ENCODE measurements at regions not wholly inside any gene's neighbourhood (a gene's known extent, or its start where the extent isn't known, plus 50 kb on each side); places are given as distances from the start of the nearest gene placed in this dataset.

DNA sequence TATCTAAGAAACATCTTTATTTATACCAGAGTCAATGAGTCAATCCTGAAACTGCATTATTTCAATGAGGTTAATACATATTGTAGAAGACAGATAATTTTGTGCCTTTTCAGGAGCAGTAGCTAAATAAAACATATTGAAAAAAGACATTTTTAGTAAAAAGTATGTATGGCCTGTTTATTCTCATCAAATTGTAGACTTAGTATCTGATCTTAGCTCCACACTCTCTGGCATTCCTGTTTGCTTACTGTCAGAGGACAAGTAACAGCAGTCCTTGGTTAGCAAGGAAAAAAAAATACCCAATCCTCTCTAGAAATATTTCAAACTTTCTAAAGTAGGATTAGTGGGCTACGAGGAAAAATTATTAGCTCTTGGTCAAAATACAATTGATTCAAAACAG lies 50.5 kb upstream of the GUCY1A1 start:
- no peak for DNase-seq (ENCODE audit: low read depth)

DNA sequence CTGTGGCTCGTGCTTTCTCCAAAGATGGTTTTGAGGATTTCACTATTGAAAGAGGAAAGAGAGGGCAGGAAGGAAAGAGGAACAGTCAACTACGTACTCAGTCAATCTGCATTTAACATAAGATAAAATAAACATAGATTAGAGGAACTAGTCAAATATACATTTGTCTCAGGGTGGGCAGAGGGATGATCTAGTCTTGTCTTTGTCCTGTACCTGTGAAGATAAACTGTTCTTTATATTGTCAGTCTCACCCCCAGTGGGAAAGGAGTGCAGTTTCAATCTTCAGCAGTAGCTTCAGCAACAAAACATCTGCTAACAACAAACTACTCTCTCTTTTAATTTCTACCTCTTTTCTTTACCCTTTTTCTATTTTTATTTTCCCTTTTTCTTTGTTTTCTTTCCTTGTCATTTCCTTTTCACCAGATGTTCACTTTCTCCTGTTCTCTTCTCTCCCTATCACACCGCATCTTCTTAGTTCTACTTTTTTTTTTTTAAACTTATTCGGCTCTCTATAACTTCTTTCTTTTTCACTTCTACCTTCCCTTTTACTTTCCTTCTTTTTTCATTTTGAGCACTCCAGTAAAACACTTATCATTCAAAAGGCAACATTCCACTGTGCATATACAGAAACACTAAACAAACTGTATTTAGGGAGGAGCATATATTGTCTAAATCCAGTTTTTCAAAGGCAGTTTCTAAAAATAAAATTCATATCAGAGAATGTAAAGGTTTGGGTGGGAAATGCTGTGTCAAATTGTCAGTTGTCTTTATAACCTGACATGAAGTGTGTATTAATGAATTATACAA lies 51.4 kb upstream of the GUCY1A1 start:
- no peak for DNase-seq (ENCODE audit: low read depth)

DNA sequence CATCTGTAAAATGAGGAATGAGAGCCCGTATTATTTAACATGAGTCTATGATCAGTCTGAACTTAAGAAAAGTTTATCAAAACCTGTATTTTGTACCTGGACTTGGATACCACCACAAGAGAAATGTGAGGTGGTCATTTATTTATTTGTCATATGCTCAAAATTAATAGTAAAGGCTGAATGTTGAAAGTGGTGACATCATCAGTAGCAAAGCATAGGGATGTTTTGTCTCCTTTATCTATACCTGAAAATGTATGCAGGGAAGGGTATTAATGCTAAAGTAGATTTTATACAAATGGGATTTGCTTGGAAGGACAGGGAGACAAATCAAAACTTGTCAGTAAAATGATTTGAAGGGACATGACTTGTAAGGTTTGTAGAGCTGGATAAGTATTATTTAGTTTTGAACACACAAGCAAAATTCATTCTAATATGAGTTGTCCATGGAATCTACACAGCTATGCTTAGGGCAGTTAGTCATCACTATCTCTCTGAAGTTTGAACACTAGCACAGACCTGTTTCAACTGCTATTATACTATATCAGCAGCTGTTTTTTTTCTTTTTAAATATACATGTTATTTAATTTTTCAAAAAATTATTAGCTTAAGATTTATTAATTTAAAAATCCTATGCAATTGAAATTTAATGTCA lies 52.4 kb upstream of the GUCY1A1 start:
- DNase-seq (ENCODE audit: low read depth) = no peak

DNA sequence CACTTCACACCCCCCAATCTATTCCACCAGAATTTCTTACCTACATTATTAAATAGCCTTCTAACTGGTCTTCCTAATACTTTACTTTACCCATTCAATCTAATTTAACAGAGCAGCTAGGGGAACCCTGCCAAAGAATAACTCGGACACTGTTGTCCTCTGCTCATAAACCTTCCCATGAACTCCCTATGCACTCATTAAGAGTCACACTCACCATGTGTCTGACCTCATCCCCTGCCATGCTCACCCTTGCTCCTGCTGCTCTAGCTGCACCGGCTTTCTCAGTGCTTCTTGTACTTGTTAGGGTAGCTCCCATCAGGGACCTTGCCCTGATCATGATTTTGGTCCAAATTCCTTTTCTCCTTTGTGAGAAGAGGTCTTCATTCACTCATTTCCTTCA lies 54.6 kb upstream of the GUCY1A1 start:
- DNase-seq (ENCODE audit: low read depth) = no peak

DNA sequence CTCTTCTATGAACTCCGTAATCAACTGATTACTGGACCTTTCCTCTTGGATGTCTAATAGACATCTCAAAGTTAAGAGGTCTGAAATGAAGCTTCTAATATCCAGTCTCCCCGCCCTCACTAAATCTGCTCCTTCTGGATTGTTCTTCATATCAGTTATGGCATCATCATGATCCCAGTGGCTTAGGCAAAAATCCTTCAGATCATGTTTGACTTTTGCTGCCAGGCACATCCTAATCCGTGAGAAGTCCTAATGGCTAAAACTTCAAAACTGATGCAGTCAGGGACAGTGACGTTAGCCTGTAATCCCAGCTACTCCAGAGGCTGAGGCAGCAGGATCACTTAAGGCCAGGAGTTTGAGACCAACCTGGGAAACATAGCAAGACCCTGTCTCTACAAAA lies 55.1 kb upstream of the GUCY1A1 start:
- DNase-seq (ENCODE audit: low read depth) = no peak

DNA sequence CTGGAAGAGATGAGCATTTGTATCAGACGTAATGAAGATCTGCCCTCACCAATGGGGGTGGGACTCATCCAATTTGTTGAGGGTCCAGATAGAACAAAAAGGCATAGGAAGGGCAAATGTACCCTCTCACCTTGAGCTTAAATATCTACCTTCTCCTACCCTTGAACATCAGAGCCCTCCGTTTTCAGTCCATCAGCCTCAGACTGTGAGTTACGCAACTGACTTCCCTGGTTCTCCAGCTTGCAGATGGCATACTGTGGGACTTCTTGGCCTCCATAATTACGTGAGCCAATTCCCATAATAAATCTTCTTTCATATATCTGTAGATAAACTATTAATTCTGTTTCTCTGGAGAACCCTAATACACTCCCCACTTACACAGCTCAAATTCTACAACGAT lies 56.5 kb upstream of the GUCY1A1 start:
- no peak for DNase-seq (ENCODE audit: low read depth)

DNA sequence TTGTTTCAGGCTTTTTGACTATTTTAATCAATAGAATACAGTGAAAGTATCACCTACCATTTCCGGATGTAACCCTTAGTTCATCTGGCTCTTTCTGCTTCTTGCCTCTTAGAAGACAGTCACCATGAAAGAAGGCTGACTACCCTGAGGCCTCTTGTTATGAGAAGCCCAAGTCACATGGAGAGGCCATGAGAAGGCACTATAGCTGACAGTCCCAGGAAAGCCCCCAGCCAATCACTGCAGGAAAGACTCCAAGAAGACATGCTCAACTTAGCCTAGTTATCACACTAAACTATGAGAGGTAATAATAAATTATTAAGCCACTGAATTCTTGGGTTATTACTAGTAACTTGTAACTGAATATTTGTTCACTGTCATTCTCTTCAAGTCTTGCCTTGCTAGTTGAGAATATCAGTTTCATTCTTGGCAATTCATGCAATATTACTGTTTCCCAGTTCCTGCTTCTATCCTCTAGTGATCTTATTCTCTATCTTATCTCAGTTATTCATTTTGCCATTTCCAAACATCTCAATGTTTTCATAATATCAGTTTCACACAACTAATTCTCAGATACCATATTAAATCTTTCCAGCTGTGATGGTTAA lies 57.1 kb upstream of the GUCY1A1 start:
- no peak for DNase-seq (ENCODE audit: low read depth)

DNA sequence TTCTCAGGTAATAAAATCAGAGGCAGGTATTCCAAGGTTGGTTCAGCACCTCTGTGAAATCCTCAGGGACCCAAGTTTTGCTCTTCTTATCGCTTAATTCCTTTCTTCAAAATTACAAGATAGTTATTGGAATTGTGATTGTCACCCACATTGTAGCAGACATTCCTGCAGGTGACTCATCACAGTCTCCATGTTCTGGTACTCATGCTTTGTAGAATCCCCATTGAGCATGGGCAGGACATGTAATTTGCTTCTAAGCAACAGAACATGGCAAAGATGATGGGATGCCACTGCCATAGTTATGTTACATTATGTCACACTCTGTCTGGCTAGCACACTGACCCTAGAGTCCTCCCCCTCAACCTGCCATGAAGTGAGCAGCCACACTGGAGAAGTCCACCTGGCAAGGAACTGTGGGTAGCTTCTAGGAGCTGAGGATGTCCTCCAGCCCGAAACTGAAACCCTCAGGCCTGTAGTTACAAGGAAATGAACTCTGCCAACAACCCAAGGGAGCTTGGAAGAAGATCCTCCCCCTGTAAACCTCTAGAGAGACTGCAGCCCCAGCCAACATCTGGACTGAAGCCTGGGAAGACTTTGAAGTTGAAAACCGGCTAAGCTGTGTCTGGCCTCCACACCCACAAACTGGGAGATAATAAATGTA lies 58.3 kb upstream of the GUCY1A1 start:
- no peak for DNase-seq (ENCODE audit: low read depth)

DNA sequence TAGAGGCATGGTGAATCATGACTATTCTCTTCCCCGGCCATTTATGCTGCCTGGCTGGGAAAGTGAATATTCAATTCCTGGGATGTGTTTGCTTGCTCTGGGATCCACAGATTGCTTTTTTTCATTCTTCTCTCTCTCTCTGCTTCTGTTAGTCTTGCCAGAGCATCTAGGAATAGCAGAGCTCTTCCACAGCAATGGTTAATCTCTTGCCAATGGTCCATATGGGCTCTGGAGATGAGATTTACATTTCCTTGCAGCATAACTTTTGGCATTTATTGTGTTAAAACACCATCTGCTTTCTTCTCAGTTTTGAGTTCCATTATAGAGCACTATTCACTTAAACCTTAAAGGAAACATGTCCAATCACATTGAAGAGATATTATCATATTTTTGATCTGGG lies 59.2 kb upstream of the GUCY1A1 start:
- no peak for DNase-seq (ENCODE audit: low read depth)

DNA sequence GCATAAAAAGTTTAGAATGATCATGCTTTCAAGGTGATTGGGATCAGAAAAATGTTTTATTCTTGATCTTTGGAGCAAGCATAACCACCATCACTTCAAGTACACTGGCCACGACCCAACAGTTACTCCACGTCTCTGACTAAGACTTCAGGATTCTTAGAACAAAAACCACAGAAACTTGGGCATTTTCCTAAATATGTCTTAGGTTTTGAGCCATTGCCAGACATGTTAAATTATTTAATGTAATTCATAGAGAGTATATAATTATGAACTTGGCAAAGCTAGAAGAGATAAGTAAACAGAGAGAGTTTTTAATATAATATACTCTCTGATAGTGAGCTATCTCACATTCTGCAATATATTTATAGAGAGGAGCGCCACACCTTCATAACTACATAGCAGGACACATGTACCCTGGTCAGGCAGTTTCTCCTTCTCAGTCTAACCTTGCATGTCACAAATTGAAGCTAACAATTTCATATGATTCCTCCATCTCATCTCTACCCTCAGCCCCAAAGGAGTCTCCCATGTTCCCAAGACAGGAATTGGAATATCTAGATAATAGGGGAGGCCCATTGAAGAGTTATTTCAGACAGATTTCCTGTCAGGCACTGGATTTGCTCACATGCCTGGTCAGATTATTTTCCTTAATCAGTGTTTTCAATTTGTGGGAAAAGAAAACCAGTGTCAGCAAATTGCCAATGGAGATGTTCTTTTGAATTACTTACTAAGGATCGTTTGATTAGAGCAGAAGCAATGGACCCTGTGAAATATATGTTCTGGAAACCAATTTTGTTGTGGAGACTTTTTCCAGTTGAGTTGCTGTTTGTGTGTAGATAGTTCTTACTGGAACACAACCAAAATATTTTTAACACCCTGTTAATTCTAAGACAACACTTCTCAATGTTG lies 61.7 kb upstream of the GUCY1A1 start:
- no peak for DNase-seq (ENCODE audit: low read depth)

DNA sequence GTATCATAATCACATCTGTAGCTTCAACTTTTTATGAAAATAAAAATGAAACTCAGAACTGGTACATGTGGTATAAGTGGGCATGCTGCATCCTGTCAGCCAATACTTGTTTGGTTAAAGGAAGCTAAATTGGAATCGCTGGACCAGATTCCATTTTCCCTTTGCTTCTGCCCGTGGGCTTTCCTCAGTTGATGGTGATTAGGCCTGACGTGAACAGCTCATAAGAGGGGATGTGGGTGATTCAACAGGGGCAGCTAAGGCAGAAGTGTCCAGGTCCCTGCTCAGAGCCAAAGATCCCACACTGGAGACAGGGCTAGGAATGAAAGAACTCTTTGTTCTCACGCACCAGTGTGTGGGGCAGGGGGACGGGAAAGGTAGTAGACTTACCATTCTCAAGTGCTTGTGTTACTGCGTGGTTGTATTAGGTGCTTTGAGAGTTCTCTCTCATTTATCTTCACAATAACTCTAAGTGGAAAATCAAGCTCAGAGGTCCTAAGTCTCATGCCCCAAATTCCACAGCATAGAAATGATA lies 63.2 kb upstream of the GUCY1A1 start:
- no peak for DNase-seq (ENCODE audit: low read depth)

DNA sequence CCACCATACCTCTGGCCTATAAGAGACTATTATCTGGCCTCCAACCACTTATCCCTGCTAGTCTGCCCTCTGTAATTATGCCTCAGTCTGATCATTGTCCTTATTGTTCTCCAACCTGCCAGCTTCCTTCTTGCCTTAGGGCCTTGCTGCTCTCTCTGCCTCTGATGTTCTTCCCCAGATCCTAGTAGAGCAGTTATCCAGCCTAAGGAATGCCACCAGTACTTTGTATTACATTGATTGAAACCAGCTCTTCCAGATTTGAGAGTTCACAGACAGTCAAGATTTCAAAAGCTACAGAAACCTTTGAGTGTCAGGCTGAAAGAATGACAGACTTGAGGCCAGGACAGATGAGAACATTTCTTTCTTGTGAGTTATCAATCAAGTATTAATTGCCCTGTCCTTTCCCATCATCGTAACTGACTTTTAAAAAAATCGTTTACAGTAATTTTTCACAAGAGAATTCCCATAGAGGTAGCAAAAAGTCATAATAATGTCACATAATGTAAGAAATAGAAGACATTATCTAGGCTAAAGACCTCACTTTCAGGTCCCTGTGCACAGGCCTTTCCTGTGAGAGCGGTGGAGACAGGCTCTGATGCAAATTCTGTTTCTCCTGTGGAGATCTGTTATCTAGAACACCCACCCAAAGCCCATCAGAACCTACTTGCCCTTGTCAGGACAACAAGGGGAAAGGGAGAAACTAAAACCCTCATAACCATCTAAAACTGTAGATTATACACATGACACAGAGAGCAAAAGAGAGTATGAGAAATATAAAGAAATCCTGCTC lies 64.1 kb upstream of the GUCY1A1 start:
- DNase-seq (ENCODE audit: low read depth) = no peak

DNA sequence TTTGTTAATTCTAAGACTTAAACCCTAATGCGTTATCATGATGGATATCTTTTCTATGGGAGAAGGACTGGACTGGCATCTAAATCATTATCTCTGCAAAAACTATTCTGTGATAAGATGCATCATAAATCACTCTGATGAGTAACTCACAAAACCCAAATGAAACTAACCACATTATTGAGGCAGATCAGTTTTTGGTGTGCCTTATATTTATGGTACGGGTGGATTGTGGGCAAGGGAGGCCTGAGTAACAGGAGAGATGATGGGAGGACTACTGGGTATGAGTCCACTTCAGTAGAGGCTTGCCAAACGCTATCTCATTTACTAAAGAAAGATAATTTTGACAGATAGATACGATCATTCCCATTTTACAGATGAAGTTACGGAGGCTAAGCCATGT lies 66.4 kb upstream of the GUCY1A1 start:
- no peak for DNase-seq (ENCODE audit: low read depth)

DNA sequence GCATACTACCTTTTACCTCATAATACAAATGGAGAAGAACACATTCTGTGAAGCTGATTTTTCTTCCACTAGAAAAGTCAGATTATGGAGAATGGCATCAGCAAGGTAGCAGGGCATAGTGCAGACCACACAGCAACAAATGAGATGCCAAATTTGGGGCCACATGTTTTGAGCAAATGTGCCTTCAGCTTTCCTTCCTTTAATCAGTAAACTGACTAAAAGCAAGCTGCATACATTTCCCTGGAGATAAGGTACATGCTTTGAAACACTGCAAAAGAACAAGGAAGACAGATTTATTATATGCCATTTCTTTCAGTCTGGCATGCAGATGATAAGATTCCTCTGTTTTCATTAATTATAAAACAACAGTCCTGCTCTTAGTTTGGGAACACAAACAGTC lies 67.1 kb upstream of the GUCY1A1 start:
- DNase-seq (ENCODE audit: low read depth) = no peak

DNA sequence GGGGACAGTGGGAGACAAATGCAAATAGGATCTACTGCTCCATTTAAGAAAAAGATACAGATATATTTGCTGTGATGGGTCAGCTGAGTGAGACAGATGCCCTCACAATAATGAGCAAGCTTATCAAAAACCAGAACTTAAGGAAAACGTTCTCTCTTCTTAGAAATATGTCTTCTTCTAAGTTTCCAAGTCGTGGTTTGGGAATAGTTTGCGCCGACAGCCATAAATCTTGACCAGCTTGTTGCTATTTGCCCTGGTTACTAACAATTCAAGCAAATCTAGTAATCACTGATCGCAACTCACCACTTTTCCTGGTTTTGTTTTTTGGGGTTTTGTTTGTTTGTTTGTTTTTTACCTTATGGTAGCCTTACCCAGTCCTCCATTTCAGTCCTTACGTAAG lies 67.6 kb upstream of the GUCY1A1 start:
- no peak for DNase-seq (ENCODE audit: low read depth)

DNA sequence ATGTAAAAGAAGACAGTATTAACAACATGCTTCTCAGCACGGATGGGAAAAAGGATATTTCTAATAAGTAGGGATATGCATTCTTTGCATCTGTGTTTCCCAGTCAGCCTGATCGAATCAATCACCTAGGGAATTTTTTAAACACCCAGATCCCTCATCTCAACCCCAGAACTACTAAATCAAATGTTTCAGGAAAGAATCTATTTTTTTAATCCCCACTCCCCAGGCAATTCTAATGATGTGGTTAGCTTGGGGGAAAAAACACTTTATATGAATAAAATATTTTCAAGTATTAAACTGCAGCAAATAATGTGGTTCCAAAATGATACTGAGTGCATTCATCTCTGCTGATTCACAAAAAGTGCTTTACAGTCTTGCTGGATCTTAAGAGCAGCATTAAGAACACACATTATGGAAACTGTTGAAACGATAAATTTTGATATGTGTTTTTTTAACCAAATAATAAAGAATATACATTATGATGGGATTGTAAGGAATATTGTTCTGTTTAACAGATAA lies 68.7 kb upstream of the GUCY1A1 start:
- no peak for DNase-seq (ENCODE audit: low read depth)

DNA sequence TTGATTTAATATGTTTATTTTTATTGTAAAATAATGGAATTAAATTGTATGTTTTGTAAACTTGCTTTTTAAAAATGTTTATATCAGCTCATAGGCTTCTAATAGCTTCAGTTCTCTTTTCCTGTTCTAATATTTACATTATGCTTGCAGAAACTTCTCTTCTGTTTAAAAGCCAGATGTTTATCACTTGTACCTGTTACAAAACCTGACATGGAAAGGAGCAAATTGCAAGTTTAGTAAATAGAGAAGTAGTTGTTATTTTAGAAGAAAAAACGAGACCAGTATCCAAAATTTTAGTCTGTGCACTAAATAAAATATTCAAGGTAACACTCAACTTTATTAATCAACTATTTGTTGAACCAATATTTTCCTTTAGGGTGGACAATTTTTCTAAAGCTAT lies 69.4 kb upstream of the GUCY1A1 start:
- no peak for DNase-seq (ENCODE audit: low read depth)

DNA sequence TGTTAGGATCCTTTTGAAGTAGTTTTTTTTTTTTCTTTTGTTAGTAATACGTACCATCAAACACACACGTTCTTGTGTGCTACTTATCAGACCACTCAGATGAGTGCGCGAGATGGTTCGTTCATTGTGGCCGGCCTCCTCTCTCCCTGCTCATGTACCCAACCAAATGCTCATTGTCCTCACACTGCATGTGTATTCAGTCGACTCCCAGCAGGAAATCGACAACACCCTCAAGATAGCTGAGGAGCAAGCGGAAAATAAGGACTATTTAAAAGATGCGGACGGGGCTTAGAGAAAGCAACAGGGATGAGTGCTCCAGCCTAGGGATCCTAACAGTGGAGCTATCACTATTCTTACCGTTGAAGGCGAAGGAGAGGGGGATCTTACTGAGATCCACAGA lies 72.9 kb upstream of the GUCY1A1 start:
- DNase-seq (ENCODE audit: low read depth) = no peak

DNA sequence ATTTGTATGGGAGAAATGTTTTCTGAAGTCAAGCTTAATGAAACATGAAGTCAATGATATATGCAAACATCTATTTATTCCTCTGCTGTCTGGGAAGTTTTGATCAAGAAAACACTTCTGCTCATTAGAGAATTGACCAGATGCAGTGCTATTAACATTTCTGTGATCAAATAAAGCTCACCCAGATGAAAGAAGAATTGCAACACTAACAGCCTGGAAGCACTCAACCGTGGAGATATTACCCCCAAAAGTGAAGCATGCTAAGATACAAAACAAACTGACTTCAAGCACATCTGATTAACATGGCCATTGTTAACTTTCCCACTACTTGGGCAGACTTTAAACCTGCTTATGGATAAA lies 73.7 kb upstream of the GUCY1A1 start:
- no peak for DNase-seq (ENCODE audit: low read depth)

DNA sequence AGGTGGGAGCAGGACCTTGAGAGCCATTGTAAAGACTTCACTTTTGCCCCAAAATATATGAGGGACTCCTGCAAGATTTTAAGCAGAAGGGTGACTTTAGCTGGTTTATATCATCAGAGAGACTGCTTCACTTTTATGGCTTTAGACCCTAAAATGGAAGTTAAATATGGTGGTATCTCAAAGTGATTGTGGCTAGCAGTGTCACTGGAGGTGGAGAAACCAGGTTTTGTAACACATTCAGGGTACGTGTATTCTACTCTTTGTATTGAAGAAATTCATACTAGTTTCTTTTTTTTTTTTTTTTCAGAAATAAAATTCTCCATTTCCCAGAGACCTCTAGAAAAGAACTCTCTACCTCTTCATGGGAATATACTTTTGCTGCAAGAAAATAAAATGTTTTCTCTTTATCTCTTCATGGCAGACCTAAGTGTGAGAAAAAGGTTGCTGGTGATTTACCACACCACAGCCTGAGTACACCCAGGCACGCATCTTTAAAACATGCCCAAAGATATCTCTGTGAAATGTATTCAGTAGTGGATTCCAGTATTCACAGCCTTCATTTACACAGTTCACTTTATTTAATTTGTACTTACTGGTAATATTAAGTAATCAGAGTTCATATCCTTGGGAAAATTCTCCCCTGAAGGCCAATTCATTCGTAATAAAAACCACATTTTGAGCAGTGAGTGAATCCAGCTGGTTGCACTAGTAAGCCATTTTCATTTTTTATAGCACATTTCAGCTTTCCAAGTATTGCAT lies 74.3 kb upstream of the GUCY1A1 start:
- no peak for DNase-seq (ENCODE audit: low read depth)
